RWPE2 (cell line): ENCODE measurements at regions not wholly inside any gene's neighbourhood (a gene's known extent, or its start where the extent isn't known, plus 50 kb on each side); places are given as distances from the start of the nearest gene placed in this dataset.

ENCODE experiments used
- ATAC-seq: fragments of 200-7000 bp; cut with Tn5 transposase; 3 replicates; pipeline ENCODE4 v1.9.1; 2021; ENCODE audit warnings: low read depth
- DNase-seq: peaks from one replicate; pipeline ENCODE4 v3.0.0-alpha.2; 2020; ENCODE audit warnings: low spot score
- H3K27ac ChIP-seq: fragments of 450-650 bp; 2 replicates; pipeline ENCODE4 v1.5.1; 2017; ENCODE audit warnings: mild to moderate bottlenecking; ENCODE audit not compliant: poor library complexity, severe bottlenecking
- H3K27me3 ChIP-seq: fragments of 250-450 bp; sonication (Bioruptor Pico); 2 replicates; pipeline ENCODE4 v1.5.1; 2021; ENCODE audit warnings: mild to moderate bottlenecking, moderate library complexity; ENCODE audit not compliant: insufficient read depth, poor library complexity, severe bottlenecking
- H3K36me3 ChIP-seq: fragments of 250-450 bp; sonication (Bioruptor Pico); 2 replicates; pipeline ENCODE4 v1.5.1; 2020; ENCODE audit warnings: low read depth, mild to moderate bottlenecking, moderate library complexity
- H3K4me1 ChIP-seq: fragments of 250-450 bp; sonication (Bioruptor Pico); 2 replicates; pipeline ENCODE4 v1.5.1; 2021; ENCODE audit warnings: mild to moderate bottlenecking, moderate library complexity; ENCODE audit not compliant: insufficient read depth, poor library complexity, severe bottlenecking
- H3K4me3 ChIP-seq: fragments of 250-450 bp; sonication (Bioruptor Pico); 2 replicates; pipeline ENCODE4 v1.5.1; 2021; ENCODE audit warnings: mild to moderate bottlenecking, moderate library complexity; ENCODE audit not compliant: severe bottlenecking
- H3K9me3 ChIP-seq: fragments of 250-450 bp; sonication (Bioruptor Pico); 2 replicates; pipeline ENCODE4 v1.5.1; 2021; ENCODE audit warnings: mild to moderate bottlenecking, moderate library complexity; ENCODE audit not compliant: severe bottlenecking
- TF ChIP-seq, protein P1 (sequence below): fragments of 450-650 bp; IDR thresholded peaks from one replicate; pipeline ENCODE4 v1.5.1; 2017; ENCODE audit warnings: mild to moderate bottlenecking, moderate library complexity; ENCODE audit not compliant: poor library complexity, severe bottlenecking

DNA sequence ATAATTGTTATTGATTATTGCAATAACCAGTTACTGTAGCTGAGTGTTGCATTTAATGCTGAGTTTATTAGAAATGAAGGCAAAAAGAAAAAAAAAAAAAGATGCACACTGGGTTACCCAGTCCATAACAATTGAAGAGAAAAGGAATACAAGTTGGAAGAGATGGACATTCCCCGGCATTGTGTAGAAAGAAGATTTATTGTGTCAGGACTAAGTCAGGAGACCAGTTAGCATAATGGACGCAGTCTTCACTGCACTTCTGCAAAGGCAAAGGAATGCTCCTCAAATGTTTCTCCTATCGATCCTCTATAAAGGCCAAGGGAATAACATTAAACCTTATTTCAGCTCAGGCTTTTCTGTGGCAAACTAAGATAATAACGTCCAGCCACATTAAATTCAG lies 157.8 kb downstream of the INSIG2 start:
- TF ChIP-seq, protein P1, sequence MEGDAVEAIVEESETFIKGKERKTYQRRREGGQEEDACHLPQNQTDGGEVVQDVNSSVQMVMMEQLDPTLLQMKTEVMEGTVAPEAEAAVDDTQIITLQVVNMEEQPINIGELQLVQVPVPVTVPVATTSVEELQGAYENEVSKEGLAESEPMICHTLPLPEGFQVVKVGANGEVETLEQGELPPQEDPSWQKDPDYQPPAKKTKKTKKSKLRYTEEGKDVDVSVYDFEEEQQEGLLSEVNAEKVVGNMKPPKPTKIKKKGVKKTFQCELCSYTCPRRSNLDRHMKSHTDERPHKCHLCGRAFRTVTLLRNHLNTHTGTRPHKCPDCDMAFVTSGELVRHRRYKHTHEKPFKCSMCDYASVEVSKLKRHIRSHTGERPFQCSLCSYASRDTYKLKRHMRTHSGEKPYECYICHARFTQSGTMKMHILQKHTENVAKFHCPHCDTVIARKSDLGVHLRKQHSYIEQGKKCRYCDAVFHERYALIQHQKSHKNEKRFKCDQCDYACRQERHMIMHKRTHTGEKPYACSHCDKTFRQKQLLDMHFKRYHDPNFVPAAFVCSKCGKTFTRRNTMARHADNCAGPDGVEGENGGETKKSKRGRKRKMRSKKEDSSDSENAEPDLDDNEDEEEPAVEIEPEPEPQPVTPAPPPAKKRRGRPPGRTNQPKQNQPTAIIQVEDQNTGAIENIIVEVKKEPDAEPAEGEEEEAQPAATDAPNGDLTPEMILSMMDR = no peak

DNA sequence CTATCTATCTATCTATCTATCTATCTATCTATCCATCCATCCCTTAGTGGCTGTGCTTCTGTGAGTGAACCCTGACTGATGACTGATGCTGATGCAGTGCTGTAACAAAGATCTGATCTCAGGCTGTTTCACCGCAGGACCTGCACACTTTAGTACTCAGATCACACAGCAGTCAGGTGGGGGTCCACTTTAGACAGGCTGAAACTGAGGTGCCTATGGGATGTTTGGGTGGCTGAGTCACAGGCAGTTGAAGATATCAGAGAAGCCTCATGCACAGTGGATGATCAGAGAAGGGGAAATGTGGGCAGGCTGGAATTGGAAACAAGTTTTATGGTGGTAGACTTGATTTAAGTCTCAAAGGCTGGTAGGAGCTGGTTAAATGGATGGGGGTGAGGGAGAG lies 156.4 kb downstream of the INSIG2 start:
- Histone ChIP-seq H3K4me3 (no peak overlapping the region), H3K36me3 (no peaks in the 10 kb centered on the region), H3K27me3 (no peaks in the 10 kb centered on the region), H3K9me3 (no peaks in the 10 kb centered on the region), H3K27ac (no peak overlapping the region), H3K4me1 (peaks cover 27% of the 10 kb centered on the region)
- TF ChIP-seq, protein P1 = no peak
- DNase-seq (no peak), ATAC-seq (no peak)

More for the DNA sequence above, 157.8 kb downstream of the INSIG2 start:
- H3K4me1 ChIP-seq = peaks cover 35% of the 10 kb centered on the region
- H3K9me3 ChIP-seq = no peaks in the 10 kb centered on the region
- no peak for ATAC-seq
- H3K36me3 ChIP-seq = no peaks in the 10 kb centered on the region
- no peaks in the 10 kb centered on the region for H3K27me3 ChIP-seq
- DNase-seq = no peak
- no peak overlapping the region for H3K27ac ChIP-seq
- H3K4me3 ChIP-seq = no peak overlapping the region

DNA sequence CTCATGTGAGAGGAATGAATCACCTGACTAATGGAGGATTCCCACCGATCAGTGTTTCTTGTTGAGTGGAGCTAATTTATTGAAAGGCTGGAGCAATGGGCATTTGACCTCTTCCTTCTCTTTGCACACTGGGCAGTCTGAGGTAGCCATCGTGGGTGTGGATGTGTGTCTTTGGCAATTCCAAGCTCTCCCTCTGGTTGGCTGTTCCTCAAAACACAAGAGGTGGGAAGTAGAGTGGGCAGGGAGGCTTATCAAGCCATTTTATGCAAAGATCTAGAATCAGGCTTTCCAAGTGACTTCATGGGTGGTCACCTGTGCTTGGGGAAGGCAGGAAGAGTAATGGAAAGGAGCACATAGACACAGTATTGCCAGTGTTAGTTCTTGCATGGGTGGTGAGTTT lies 154.8 kb downstream of the INSIG2 start:
- DNase-seq = no peak

DNA sequence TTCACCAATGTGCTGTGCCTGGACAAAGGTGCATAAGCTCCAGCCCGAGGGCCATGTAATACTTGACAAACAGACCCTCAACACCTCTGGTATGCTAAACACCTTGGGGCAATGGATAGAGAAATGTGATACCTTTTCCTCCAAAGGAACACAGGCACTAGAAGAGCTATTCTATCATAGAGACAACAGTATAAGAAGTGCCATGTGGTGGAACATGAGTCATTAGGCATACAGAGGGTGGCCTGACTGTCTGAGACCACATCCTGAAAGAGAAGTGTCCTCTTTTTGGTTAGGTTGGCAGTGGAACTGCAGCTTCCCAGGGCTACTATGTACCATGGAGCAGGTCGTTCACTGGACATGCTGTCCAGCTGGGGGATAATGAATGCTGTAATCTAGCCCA lies 153.9 kb downstream of the INSIG2 start:
- Histone ChIP-seq H3K9me3 (peaks cover 2% of the 10 kb centered on the region), H3K27ac (peak overlapping the region; percentile 34), H3K4me1 (peaks cover 19% of the 10 kb centered on the region), H3K36me3 (no peaks in the 10 kb centered on the region), H3K4me3 (no peak overlapping the region), H3K27me3 (no peaks in the 10 kb centered on the region)
- peak; percentile 96 for ATAC-seq
- no peak for DNase-seq
- TF ChIP-seq, protein P1 = no peak

More for the DNA sequence above, 154.8 kb downstream of the INSIG2 start:
- TF ChIP-seq, protein P1 = no peak
- Histone ChIP-seq H3K4me1 (peaks cover 19% of the 10 kb centered on the region), H3K27ac (no peak overlapping the region), H3K36me3 (no peaks in the 10 kb centered on the region), H3K4me3 (no peak overlapping the region), H3K9me3 (peaks cover 2% of the 10 kb centered on the region), H3K27me3 (no peaks in the 10 kb centered on the region)
- ATAC-seq = no peak

DNA sequence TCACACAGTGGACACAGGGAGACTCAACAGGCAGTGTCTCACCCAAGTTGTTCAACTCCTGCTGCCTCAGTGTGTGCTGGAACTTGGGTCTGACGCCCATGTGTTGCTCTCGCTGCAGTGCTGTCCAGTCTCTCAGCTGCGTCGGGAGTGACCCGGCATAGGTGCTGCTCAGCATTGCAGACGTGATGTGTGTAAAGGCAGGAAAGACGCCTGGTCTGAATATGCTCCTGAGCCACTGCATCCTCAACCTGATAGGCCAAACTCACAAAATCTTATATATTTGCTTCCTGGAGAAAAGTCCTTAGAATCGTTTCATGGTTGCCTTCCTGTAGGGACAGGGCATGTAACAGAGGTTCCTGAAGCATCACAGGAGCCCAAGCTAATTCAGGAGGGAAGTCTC lies 152.9 kb downstream of the INSIG2 start:
- H3K36me3 ChIP-seq = no peaks in the 10 kb centered on the region
- DNase-seq (no peak), ATAC-seq (no peak)
- no peak overlapping the region for H3K4me3 ChIP-seq
- peaks cover 2% of the 10 kb centered on the region for H3K9me3 ChIP-seq
- no peak overlapping the region for H3K27ac ChIP-seq
- TF ChIP-seq, protein P1 = no peak
- H3K27me3 ChIP-seq = no peaks in the 10 kb centered on the region
- peaks cover 19% of the 10 kb centered on the region for H3K4me1 ChIP-seq
